Kidney tubule cell (primary cell): ENCODE measurements at regions not wholly inside any gene's neighbourhood (a gene's known extent, or its start where the extent isn't known, plus 50 kb on each side); places are given as distances from the start of the nearest gene placed in this dataset.
"Not testable (repeated sequence)": the region's sequence is repeated elsewhere in the genome, so short reads cannot be mapped to it uniquely, and the experiment has no call there.

Source experiments
- DNase-seq: peaks from one replicate; pipeline ENCODE4 v3.0.0-alpha.2; 2018; ENCODE audit warnings: low spot score

GRCh38 chr6:109875973-109876372 lies 102.1 kb upstream of the GPR6 start:
- no peak for DNase-seq

- peak; percentile 82 for DNase-seq
Observed at GRCh38 chr6:109877028-109878004, 100.8 kb upstream of the GPR6 start.

- DNase-seq, result not testable (repeated sequence)
Observed at GRCh38 chr6:109878005-109878690, 100.0 kb upstream of the GPR6 start.

- not testable (repeated sequence) for DNase-seq
Observed at GRCh38 chr6:109879081-109879480, 99.0 kb upstream of the GPR6 start.

- peak; percentile 28 for DNase-seq
Observed at GRCh38 chr6:109879521-109879920, 98.6 kb upstream of the GPR6 start.

GRCh38 chr6:109881069-109881468 lies 97.0 kb upstream of the GPR6 start:
- DNase-seq, result not testable (repeated sequence)

- DNase-seq, result peak; percentile 52
Observed at GRCh38 chr6:109881953-109882490, 96.1 kb upstream of the GPR6 start.

GRCh38 chr6:109891924-109892323 lies 86.2 kb upstream of the GPR6 start:
- DNase-seq, result no peak

- peak; percentile 79 for DNase-seq
Observed at GRCh38 chr6:109892451-109893435, 85.4 kb upstream of the GPR6 start.

- DNase-seq, result no peak
Observed at GRCh38 chr6:109893606-109894005, 84.5 kb upstream of the GPR6 start.

- DNase-seq, result no peak
Observed at GRCh38 chr6:109894181-109894580, 83.9 kb upstream of the GPR6 start.

GRCh38 chr6:109896341-109896740 lies 81.8 kb upstream of the GPR6 start:
- DNase-seq, result peak; percentile 17

GRCh38 chr6:109897025-109897424 lies 81.1 kb upstream of the GPR6 start:
- DNase-seq, result no peak

GRCh38 chr6:109897561-109898080 lies 80.5 kb upstream of the GPR6 start:
- DNase-seq, result no peak

GRCh38 chr6:109901976-109902375 lies 76.1 kb upstream of the GPR6 start:
- DNase-seq, result no peak

- DNase-seq, result no peak
Observed at GRCh38 chr6:109902870-109903269, 75.2 kb upstream of the GPR6 start.

GRCh38 chr6:109910571-109910970 lies 67.5 kb upstream of the GPR6 start:
- DNase-seq, result no peak

GRCh38 chr6:109912118-109912517 lies 66.0 kb upstream of the GPR6 start:
- DNase-seq, result no peak

- DNase-seq, result no peak
Observed at GRCh38 chr6:109912952-109913351, 65.2 kb upstream of the GPR6 start.

GRCh38 chr6:109915748-109916147 lies 62.4 kb upstream of the GPR6 start:
- DNase-seq, result not testable (repeated sequence)

- no peak for DNase-seq
Observed at GRCh38 chr6:109916759-109917158, 61.4 kb upstream of the GPR6 start.
